Fibroblast of mammary gland (primary cell): ENCODE measurements at regions not wholly inside any gene's neighbourhood (a gene's known extent, or its start where the extent isn't known, plus 50 kb on each side); places are given as distances from the start of the nearest gene placed in this dataset.

Source experiments
- DNase-seq: peaks from one replicate; pipeline ENCODE4 v3.0.0-alpha.2; 2010; ENCODE audit warnings: low read depth
- H3K4me3 ChIP-seq: 2 replicates; pipeline ENCODE4 v1.5.1; 2011; ENCODE audit warnings: low read depth, mild to moderate bottlenecking, low read length, moderate library complexity; ENCODE audit not compliant: control insufficient read depth
- TF ChIP-seq, protein P1 (sequence below): conservative IDR thresholded peaks from 2 replicates; pipeline ENCODE4 v1.5.1; 2011; ENCODE audit warnings: low read depth, low read length, inconsistent platforms; ENCODE audit not compliant: control insufficient read depth, insufficient read depth

DNA sequence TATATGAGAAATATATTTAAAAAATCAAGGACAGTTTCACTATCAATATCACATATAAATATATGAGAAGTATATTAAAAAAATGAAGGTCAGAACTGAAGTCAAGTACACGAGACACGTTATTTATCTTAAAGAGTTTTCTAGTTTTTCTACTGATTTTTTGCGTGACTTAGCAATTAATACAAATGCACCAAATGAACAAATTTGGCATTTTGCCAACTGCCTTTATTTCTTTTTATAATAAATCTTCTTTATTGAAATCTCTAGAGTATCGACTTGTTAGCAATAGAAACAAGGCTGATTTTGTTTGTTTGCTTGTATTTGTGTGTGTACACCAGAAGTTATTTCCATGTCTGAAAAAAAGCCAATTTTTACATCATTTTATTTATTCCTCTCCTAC lies 1684.7 kb upstream of the RAG2 start:
- no peak overlapping the region for H3K4me3 ChIP-seq
- DNase-seq = no peak
- TF ChIP-seq, protein P1, sequence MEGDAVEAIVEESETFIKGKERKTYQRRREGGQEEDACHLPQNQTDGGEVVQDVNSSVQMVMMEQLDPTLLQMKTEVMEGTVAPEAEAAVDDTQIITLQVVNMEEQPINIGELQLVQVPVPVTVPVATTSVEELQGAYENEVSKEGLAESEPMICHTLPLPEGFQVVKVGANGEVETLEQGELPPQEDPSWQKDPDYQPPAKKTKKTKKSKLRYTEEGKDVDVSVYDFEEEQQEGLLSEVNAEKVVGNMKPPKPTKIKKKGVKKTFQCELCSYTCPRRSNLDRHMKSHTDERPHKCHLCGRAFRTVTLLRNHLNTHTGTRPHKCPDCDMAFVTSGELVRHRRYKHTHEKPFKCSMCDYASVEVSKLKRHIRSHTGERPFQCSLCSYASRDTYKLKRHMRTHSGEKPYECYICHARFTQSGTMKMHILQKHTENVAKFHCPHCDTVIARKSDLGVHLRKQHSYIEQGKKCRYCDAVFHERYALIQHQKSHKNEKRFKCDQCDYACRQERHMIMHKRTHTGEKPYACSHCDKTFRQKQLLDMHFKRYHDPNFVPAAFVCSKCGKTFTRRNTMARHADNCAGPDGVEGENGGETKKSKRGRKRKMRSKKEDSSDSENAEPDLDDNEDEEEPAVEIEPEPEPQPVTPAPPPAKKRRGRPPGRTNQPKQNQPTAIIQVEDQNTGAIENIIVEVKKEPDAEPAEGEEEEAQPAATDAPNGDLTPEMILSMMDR = no peak

DNA sequence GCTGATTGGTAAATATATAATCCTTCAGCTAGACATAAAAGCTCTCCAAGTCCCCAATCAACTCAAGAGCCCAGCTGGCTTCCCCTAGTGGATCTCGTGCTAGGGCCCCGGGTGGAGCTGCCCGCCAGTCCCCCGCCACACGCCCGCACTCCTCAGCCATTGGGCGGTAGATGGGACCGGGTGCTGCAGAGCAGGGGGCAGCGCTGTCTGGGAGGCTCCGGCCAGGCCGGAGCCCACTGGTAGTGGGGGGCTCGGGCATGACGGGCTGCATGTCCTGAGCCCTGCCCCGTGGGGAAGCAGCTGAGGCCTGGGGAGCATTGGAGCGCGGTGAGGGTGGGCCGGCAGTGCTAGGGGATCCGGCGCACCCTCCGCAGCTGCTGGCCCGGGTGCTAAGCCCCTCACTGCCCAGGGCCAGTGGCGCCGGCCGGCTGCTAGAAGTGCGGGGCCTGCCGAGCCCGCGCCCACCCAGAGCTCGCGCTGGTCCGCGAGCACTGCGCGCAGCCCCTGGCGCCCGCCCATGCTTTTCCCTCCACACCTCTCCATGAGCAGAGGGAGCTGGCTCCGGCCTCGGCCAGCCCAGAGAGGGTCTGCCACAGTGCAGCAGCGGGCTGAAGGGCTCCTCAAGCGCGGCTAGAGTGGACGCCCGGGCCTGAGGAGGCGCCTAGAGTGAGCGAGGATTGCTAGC lies 1680.6 kb upstream of the RAG2 start:
- no peak for DNase-seq
- TF ChIP-seq, protein P1 = no peak
- H3K4me3 ChIP-seq = no peak overlapping the region

DNA sequence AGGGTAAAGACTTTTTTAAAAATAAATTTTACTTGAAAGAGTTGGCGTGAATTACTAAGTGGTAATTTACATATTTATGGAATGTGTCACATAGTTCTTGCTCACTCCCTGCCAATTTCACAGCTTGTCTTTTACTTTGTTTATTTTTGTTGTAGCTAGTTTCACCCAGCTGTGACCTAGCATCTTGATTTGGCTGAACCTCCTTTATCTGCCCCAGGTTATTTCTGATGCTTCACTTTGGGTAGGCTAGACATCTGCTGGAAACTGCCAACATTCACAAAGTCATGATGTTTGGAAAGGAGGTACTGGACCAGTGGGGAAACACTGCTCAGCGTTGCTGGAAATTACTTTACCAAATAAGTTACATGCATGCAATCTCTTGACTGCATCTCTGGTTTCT lies 1676.0 kb upstream of the RAG2 start:
- no peak overlapping the region for H3K4me3 ChIP-seq
- no peak for DNase-seq
- TF ChIP-seq, protein P1 = no peak

DNA sequence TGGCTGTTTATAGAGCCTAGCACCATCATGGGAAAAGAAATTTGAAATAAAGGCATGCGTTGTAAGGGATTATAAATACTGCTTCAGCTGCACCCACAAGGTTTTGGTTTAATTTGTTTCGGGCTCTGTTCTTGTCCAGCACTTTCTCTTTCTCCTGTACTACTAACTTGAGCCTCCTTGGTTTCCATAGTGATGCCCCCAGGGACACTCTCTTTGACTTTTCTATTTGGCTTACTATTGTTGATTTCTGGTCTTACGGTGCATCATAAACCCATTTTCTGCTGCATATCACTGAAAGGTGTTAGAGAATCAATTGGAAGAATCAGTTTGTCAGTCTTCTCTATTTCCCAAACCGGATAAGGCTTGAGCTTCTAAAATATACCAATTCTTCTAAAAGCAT lies 1674.3 kb upstream of the RAG2 start:
- H3K4me3 ChIP-seq = no peak overlapping the region
- TF ChIP-seq, protein P1 = no peak
- no peak for DNase-seq

DNA sequence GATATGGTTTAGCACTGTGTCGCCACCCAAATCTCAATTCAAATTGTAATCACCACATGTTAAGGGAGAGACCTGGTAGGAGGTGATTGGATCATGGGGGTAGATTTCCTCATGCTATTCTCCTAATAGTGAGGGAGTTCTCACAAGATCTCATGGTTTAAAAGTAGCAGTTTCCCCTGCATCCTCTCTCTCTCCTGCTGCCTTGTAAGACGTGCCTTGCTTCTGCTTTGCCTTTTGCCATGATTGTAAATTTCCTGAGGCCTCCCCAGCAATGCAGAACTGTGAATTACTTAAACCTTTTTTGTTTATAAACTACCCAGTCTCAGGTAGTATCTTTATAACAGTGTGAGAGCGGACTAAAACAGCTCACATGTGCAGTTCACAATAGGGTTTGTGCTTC lies 1668.7 kb upstream of the RAG2 start:
- H3K4me3 ChIP-seq = no peak overlapping the region
- DNase-seq = no peak
- TF ChIP-seq, protein P1 = no peak

DNA sequence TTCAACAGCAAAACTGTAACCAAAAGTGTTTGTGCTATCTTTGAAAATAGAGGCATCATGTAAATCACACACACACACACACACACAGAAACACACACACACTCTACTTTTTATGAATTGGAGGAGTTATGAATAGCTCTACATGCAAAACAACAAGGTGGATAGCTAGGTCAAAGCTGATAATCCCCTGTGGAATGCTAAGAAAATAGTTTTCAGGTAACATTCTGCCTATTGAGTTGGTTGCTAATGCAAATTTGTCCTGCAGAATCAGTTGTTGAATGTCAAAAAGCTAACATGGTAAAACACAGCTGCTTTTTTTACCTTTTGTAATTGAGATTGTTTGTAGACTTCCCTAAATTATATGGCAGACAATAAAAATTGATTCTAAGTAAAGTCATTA lies 1658.4 kb upstream of the RAG2 start:
- H3K4me3 ChIP-seq = no peak overlapping the region
- DNase-seq = no peak
- TF ChIP-seq, protein P1 = no peak

DNA sequence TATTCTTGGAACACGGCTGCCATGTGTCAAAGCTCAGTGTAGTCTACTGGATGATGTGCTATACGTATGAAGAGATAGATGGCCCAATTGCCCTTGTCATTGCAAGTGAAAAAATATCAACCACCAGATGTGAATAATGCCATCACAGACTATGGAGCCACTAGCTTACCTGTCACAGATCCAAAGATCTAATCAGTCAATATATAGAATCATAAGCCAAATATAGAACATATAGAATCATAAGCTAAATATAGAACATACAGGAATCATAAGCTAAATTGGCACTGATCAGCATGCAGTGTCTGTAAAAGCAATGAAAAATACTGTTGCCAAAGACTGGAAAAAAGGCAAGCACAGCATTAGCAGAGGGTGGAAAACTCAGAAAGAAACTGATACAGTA lies 1656.9 kb upstream of the RAG2 start:
- DNase-seq = no peak
- H3K4me3 ChIP-seq = no peak overlapping the region
- TF ChIP-seq, protein P1 = no peak
